ENCODE measurements at regions not wholly inside any gene's neighbourhood (a gene's known extent, or its start where the extent isn't known, plus 50 kb on each side); places are given as distances from the start of the nearest gene placed in this dataset.

DNA sequence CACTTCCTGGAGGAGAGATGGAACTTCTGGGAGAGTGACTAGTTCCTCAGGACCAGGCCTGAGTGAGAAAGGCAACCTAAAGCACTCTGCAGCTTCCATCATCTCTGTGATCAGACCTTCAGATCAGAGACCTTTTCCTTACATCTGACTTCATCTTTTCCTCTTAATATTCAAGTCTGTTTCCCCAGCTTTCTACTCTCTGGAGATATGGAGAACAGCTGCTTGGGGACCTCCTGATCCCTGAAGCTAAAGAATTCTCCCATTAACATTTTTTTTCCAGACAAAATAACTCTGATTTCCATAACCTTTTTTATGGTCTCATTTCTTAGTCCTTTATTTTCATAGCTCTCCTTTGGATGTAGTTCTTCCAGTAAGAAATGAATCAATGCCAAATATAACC is 133.4 kb upstream of the FNDC3A start:
- in situ Hi-C loops (cut with MboI; ENCODE audit: low sequenced_read_pairs) = no loop called here

DNA sequence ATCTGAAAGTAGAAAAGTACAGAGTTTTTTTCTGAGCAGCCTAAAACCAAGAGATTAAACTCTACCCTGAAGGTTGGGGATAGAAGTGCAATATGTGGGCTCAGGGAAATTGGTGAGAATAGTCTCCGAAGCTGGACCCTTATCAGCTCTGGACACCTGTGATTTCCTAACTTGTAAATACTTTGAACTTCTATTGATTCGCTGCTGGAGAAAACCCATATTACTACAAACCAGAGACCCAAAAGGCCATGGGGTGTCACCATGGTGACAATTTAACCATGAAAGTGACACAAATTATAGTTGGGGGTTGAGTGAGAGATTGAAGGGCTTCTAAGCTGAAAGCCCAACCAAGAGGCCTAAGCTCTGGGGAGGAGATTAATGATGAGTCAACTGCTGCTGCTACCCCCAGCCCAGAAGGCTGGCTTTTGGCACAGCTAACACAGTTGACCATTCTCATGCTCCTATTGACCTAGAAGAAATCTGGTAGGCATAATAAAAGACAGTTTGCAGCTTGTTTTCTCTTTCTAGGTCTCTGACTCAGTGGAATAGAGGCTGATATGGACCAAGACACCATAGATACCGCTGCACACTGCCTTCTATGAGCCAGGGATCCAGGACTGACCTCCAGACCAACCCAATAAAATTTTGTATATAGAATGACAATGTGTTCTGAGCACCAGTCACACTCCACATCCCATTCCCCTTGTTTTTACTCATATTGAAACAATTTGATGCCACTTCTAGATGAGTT is 131.9 kb upstream of the FNDC3A start:
- in situ Hi-C loops (cut with MboI; ENCODE audit: low sequenced_read_pairs) = no loop called here

DNA sequence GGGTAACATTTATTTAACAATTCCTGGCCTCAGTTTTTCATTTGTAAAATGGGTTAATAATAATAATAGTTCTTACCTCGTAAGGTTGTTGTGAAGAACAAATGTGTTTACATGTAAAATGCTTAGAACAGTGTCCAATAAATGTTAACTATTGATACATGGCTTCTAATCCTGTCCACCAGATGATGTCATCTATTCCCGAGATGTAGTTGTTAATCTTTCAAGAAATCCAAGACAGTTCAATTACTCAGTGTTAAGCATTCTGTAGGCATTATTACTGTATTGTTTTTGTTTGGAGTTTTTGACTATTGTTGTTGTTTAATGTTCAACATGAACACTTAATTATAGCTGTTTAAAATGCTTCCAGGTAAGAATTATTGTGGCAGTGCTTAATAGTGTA is 131.0 kb upstream of the FNDC3A start:
- in situ Hi-C loops (cut with MboI; ENCODE audit: low sequenced_read_pairs) = no loop called here

DNA sequence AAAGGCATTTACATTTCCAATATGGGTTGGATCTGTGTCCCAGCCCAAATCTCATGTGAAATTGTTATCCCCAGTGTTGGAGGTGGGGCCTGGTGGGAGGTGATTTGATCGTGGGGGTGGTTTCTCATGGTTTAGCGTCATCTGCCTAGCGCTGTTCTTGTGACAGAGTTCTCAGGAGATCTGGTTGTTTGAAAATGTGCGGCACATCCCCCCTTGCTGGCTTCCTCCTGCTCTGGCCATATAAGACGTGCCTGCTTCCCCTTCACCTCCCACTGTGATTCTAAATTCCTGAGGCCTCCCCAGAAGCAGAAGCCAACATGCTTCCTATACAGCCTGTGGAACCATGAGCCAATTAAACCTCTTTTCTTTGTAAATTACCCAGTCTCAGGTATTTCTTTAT is 126.2 kb upstream of the FNDC3A start:
- in situ Hi-C loops (cut with MboI; ENCODE audit: low sequenced_read_pairs) = no loop called here

DNA sequence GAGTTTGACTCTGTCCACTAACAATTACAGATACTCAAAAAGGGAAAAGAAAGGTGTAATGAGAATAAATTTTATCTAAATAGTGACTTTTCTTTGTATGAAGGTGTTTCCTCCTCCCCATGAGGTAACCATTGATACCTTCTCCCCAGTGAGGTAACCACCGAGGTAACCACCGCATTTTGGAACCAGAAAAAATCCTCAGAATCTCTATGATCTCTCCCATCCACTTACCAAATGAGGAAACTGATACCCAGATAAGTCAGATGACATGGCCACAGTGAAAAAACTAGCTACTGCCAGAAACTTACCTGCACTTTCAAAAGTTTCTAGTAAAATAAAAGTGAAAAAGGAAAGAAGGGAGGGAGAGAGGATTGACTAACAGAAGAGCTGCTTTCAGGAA is 124.0 kb upstream of the FNDC3A start:
- in situ Hi-C loops (cut with MboI; ENCODE audit: low sequenced_read_pairs) = no loop called here

DNA sequence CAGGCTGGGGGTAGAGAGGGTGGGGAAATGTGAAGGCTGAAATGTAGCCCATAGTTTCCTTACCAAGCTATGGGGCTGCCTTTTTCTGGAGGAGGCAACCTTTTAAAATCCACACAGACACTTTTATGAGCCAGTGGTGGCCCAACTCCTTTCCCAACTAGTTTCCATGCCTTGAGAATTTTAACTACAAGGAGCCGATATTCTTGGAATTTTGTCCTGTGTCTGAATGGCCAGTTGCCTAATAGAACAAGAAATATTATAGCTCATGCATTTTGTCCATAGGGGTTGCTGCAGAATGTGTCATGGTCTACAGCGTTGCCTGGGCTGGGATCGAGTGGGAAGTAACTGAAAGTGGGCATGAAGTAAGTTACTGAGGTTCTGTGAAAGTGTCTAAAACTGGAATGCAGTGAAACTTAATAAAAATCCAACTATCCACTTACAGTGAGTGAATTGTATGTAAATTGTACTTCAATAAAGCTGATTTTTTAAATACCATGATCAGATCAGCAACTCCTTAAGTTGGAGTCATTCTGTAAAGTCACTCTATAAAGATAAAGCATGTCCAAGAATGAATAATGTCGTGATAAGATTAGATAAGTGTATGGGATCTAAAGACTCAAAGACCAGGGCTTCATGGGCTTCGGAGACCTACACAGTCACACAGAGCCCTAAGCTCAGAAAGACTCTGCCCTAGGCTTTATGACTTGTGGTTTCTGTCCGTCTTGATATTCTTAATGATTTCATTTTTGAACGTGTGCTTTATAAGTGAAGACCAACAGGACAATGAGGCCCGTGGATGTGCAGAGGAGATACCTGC is 122.6 kb upstream of the FNDC3A start:
- in situ Hi-C loops (cut with MboI; ENCODE audit: low sequenced_read_pairs) = no loop called here

DNA sequence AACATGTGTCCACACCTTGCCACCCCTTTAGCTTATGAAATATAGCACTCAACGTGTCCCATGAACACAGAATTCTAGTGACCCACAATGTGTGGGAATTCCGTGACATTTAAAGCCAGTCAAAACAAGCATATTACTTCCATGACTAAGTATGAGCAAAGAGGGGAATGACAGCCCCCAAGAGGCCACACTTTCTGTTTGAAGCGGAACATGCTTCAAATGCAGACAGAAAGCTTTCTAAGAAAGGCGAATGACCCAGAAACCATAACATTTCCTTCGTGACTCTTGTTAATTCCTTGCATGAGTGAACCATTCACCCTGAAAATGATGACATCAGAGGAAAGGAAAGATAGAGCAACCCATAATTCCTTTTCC is 122.0 kb upstream of the FNDC3A start:
- in situ Hi-C loops (cut with MboI; ENCODE audit: low sequenced_read_pairs) = no loop called here

DNA sequence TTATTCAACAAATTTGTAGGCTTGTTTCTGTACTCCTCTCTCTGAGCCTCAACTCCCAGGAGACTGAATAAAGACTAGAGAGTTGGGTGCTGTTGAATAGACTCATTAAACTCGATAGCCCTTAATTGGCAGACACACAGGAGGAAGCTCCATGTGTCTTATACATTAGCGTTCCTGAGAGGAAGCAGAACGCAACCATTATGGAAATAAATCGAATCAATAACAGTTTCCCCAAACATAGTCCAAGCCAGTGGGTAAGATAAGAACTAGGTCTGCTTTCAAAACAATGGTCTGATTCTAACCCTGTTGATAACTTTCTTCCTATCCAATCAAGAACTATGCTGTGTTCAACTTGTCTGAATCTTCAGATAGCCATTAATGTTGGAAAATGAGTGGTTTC is 118.1 kb upstream of the FNDC3A start:
- in situ Hi-C loops (cut with MboI; ENCODE audit: low sequenced_read_pairs) = no loop called here

DNA sequence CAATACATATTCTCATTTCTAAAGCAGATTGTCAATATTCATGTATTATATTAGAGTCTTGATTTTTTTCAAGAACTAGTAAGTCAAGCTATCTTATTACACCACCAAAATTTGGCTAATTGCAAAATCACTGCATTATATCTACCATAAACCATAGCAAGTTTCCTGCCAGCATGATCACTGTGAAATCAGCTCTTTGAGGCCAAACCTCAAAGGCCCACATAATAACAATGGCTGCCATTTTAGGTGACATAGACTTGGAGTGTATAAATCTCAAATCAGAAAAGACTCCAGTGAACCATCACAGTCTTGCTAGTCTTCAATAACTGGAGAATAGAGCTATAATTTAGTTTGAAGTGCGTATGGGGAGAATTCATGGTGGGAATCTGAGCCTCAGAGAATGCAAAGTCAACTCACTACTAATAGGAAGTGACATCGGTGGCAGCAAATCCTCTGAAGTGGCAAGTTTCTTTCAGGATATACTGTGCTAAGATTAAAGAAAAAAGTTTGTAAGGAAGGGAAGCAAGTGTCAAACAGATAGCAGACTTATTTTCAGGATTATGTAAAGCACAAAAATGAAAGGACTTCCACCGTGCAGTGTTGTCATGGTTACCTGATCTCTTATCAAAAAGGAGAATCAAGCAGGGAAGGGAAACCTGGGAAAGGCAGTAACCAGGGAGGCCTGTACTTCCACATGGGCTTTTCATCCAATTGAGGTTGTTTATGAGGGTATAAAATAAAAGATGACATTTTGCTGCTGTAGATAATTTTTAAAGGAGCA is 117.4 kb upstream of the FNDC3A start:
- in situ Hi-C loops (cut with MboI; ENCODE audit: low sequenced_read_pairs) = no loop called here

DNA sequence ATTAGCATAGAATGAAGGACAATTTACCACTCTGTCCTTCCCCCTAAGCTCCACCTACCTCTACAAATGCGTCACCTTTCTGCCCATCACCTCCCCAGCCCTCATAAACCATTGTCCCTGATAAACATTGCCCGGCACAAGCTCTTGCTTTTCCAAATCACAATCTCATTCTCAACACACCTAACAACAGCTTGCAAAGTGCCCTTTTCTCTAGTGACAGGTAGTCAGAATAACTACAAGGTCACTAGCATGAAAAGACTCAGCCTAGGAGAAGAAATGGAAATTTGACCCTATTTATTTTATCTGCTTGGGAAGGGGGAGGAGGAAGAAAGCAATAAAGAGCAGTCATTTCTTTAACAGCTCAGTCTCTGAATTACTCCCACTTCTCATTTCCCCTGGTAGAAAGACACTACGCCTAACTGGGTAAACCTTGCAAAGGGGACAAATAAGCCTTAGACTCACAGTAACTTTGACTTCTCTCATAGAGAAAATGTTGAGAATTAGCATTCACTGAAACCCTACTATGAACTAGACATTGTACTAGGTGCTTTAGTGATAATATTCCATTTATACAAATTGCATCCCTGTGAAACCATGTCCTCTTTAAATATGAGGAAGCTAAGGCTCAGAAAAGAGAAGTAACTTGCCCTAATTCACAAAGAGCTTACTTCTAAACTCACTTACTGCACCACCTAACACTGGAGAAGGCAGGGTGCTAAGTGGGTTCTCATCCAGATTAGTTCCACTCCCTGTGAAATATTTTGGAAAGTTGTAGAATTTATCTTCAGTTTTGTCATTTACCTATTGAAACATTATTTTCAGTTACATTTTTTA is 116.2 kb upstream of the FNDC3A start:
- in situ Hi-C loops (cut with MboI; ENCODE audit: low sequenced_read_pairs) = no loop called here

DNA sequence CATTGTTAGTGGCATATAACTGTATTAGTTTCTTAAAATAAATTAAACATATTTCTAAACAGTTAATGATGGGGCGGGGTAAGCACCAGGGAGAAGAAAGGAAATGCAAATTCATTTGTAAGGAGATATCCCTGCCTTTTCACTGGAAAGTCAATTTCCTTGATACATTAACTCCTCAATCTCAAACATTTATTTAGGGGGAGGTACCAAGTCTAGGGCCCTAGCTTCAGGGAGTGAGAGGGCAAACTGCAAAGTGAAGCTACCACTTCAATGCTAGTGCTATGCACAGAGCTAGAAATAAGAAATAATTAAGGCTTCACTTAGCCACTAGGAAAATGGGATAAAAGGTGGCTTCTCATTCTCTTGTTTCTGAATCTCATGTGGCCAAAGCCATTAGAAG is 115.3 kb upstream of the FNDC3A start:
- in situ Hi-C loops (cut with MboI; ENCODE audit: low sequenced_read_pairs) = no loop called here

DNA sequence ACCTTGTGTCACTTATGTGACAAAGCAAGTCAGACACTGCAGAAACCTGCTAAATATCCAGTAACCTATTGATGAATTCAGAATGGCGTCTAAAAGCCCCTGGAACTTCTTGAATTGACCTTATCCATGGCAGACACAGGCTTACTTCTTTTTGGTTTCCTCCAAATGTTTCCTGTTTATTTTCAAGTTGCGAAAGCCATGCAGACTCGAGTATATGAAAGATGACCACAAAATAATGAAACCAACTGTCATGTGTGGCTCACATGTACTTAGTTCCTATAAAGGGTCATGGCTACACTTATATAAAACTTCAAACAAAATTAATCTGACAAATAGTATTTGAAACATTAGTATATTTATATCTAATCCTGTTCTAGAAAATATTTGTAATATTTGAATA is 113.1 kb upstream of the FNDC3A start:
- in situ Hi-C loops (cut with MboI; ENCODE audit: low sequenced_read_pairs) = no loop called here

DNA sequence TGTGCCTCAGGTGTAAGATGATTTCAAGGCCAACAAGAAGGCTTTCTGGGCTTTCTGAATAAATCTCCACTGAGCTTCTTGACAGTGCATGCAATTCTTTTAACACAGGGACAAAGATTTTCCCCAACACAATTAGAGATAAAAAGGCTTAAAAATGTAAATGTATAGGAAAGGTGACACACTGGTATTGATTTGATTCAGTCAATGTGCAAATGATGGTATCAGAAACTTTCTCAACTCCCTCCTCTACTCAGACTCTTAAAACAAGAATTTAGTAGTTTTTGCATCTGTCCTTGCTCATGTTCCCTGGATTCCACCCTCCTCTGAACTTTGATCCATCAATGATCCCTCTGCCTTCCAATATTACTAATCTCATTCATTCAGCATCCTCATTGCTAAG is 111.6 kb upstream of the FNDC3A start:
- in situ Hi-C loops (cut with MboI; ENCODE audit: low sequenced_read_pairs) = no loop called here

DNA sequence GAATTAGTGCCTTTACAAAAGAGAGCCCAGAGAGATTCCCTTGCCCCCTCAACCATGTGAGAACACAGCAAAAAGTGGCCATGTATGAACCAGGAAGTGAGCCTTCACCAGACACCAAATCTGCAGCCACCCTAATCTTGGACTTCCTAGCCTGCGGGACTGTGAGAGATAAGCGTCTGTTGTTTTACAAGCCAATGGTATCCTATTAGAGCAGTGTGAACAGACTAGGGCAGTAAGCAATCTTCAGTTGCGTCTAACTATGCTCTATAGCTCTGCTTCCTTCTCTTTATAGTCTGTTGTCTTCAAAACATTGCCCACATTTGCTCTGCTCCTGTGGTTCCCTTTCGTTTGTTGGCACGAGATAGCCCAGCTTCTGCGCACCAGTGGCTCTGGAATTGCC is 109.5 kb upstream of the FNDC3A start:
- in situ Hi-C loops (cut with MboI; ENCODE audit: low sequenced_read_pairs) = no loop called here

DNA sequence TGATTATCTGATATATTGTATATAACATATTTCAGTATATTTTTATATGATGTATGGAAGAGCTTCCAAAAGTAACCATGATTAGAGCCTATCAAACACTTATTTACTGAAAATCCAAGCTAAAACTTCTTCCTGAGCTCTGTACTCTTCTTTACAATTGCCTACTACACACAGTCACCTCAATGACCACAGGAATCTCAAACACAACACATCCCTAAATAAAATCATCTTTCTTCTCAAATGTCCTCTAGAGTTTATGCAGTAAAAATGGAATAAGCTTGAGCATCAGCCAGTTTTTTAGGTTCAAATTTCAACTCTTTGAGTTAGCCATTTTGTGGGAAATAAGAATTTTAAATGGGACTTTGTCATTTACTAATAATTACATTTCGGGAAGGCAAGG is 102.6 kb upstream of the FNDC3A start:
- in situ Hi-C loops (cut with MboI; ENCODE audit: low sequenced_read_pairs) = no loop called here

DNA sequence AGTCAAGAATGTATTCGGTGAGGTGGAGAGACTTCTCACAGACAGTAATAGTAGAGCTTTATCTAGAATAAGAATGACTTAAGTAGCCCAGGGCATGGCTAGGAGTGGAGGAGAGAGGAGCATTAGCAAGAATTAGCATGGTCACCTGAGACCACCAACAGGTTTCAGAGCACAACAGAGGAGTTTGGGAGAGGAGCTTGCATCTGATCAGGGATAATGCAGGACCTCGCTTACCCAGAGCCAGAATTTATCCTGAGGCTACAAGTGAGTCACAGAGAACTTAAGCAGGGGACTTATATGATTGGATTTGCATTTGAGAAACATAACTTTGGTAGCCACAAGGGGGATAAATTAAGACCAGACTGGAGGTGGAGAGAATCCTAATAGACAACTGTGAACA is 102.1 kb upstream of the FNDC3A start:
- in situ Hi-C loops (cut with MboI; ENCODE audit: low sequenced_read_pairs) = no loop called here

DNA sequence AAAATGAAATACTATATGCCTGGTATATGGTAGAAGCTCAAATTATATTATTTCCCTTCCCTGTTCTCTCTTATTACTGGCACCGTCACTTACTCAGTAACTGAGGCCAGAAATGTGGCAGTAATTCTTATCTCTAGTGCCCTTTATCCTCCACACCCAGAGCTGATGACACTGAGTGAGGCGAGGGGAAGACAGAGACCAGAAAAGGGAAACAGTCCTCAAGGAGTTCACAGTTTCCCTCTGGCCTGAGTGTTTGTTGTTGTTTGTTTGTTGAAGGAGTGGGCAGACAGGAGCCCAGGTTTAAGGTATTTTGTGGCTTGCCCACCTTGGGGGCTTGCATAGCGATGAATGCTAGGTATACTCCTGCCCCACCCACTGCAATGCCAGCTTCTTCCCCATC is 101.5 kb upstream of the FNDC3A start:
- in situ Hi-C loops (cut with MboI; ENCODE audit: low sequenced_read_pairs) = no loop called here

DNA sequence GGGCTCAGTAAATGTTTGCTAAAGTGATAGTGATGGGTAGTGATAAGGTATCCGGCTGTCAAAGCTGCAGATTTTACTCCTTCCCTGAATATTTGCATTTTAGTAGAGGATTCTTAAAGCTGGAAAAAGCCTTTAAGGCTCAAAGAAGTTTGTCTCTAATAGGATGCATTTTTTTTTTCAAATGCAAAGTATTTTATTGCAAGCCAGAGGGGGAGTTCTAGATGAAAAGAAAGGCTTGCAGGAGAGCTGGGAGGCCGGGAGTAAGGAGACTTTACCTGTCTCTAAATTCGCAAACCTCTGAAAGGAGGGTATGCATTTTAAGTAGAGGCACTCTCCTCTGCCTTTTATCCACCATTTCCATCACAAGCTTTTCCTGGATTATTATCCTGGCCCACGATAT is 100.7 kb upstream of the FNDC3A start:
- in situ Hi-C loops (cut with MboI; ENCODE audit: low sequenced_read_pairs) = no loop called here

DNA sequence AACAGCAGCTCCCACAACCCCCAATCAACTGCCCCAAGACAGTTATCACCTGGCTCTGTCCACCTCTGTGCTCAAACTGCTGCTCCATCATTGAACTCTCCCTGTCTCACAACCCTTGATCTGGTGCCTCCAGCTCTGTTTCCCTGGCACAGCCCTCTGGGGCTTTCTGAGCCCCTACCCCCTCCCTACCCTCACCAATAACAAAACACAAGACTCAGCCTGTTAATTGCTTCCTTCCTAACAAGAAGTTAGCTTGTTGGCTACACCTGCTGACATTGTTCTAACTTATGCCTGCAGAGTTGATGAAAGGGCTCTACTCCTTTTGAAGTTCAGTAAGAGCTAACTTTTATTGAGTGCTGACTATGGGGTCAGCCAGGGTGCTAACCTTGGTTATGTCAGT is 99.4 kb upstream of the FNDC3A start:
- in situ Hi-C loops (cut with MboI; ENCODE audit: low sequenced_read_pairs) = no loop called here

DNA sequence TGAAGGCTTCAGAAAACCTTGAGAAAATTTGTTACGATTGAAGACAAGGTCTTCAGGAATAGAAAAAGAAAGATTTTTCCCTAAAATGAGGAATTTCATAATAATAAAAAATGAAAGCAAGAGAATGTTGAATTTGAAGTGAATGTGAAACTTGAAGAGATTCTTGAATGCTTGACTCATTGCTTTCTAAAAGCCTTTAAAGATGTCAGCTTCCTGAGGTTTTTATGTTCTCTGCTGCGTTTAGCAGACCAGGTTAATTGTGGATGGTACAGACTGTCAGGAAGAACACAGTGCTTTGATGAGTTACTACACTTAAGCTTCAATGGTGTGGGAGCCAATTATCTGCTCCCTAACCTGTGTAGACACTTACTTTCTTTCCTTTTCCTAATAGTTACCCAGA is 96.3 kb upstream of the FNDC3A start:
- in situ Hi-C loops (cut with MboI; ENCODE audit: low sequenced_read_pairs) = no loop called here

DNA sequence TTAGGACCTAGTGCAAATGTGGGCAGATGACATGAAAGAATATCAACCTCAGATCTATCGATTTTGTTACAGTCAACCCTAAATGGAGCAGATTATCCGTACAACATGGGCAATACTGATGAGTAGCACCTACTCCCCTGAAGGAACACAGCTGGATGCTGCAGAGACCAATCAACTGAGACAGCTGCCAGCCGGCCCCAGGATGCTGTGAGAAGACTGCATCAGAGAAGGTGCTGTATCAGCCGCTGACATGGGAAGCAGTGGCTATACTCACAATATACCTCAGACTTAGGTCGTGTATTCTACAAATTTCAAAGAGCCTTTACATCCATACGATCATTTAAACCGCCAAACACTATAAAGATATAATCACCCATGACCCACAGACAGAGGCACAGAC is 95.9 kb upstream of the FNDC3A start:
- in situ Hi-C loops (cut with MboI; ENCODE audit: low sequenced_read_pairs) = no loop called here

All from HL-60/S4 (cell line).